NCI-H2171 treated with DMSO at 0.1 percent for 48 hours (cell line): ENCODE measurements at regions not wholly inside any gene's neighbourhood (a gene's known extent, or its start where the extent isn't known, plus 50 kb on each side); places are given as distances from the start of the nearest gene placed in this dataset.
A peak's percentile ranks its signal among the peaks of the same experiment; 100 is the strongest.

Experiments
- DNase-seq: peaks from one replicate; lab custom pipeline; 2025; lab: John Stamatoyannopoulos, UW

GRCh38 chr7:17608114-17608833 is 309.8 kb downstream of the AHR start:
- DNase-seq = no peak

GRCh38 chr7:17611611-17612010 is 313.2 kb downstream of the AHR start:
- DNase-seq = no peak

GRCh38 chr7:17613338-17614041 is 315.0 kb downstream of the AHR start:
- no peak for DNase-seq

GRCh38 chr7:17617380-17617779 is 318.9 kb downstream of the AHR start:
- DNase-seq = no peak

GRCh38 chr7:17617857-17618651 is 319.6 kb downstream of the AHR start:
- DNase-seq = no peak

- DNase-seq = no peak
Observed at GRCh38 chr7:17618652-17618974, 320.2 kb downstream of the AHR start.

- no peak for DNase-seq
Observed at GRCh38 chr7:17619196-17619818, 320.9 kb downstream of the AHR start.

GRCh38 chr7:17620566-17620965 is 319.7 kb downstream of the SNX13 start:
- no peak for DNase-seq

GRCh38 chr7:17622451-17622850 is 317.8 kb downstream of the SNX13 start:
- DNase-seq = no peak

- no peak for DNase-seq
Observed at GRCh38 chr7:17623546-17624185, 316.6 kb downstream of the SNX13 start.

GRCh38 chr7:17624379-17624778 is 315.9 kb downstream of the SNX13 start:
- DNase-seq = no peak

GRCh38 chr7:17625043-17625442 is 315.3 kb downstream of the SNX13 start:
- no peak for DNase-seq

GRCh38 chr7:17626235-17626634 is 314.1 kb downstream of the SNX13 start:
- no peak for DNase-seq

- DNase-seq = no peak
Observed at GRCh38 chr7:17631061-17631460, 309.2 kb downstream of the SNX13 start.

GRCh38 chr7:17632384-17632783 is 307.9 kb downstream of the SNX13 start:
- DNase-seq = no peak

- DNase-seq = no peak
Observed at GRCh38 chr7:17633067-17633466, 307.2 kb downstream of the SNX13 start.

GRCh38 chr7:17638727-17639126 is 301.6 kb downstream of the SNX13 start:
- DNase-seq = peak; percentile 22

- DNase-seq = peak; percentile 23
Observed at GRCh38 chr7:17640730-17641377, 299.4 kb downstream of the SNX13 start.

- DNase-seq = no peak
Observed at GRCh38 chr7:17645500-17645899, 294.8 kb downstream of the SNX13 start.

GRCh38 chr7:17646253-17646956 is 293.9 kb downstream of the SNX13 start:
- DNase-seq = no peak

GRCh38 chr7:17651341-17651740 is 289.0 kb downstream of the SNX13 start:
- no peak for DNase-seq
